ENCODE measurements at regions not wholly inside any gene's neighbourhood (a gene's known extent, or its start where the extent isn't known, plus 50 kb on each side); places are given as distances from the start of the nearest gene placed in this dataset.
A peak's percentile ranks its signal among the peaks of the same experiment; 100 is the strongest.

DNA sequence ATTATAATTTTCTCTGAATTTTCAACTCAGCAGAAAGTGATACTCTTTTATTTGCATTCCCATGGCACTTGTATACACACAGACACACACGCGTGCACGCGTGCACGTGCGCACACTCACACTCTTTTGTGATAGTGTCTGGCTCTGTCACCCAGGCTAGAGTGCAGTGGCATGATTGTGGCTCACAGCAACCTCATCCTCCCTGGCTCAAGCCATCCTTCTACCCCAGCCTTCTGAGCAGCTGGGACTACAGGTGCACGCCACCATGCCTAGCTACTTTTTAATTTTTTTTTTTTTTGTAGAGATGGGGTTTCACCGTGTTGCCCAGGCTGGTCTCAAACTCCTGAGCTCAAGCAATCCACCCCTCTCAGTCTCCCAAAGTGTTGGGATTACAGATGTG, 123.2 kb downstream of the MC4R start:
- TF ChIP-seq EZH2phosphoT487 (IDR thresholded peaks at IDR 0.05; ENCODE audit: borderline replicate concordance) = no peak
- TF ChIP-seq, protein P1, sequence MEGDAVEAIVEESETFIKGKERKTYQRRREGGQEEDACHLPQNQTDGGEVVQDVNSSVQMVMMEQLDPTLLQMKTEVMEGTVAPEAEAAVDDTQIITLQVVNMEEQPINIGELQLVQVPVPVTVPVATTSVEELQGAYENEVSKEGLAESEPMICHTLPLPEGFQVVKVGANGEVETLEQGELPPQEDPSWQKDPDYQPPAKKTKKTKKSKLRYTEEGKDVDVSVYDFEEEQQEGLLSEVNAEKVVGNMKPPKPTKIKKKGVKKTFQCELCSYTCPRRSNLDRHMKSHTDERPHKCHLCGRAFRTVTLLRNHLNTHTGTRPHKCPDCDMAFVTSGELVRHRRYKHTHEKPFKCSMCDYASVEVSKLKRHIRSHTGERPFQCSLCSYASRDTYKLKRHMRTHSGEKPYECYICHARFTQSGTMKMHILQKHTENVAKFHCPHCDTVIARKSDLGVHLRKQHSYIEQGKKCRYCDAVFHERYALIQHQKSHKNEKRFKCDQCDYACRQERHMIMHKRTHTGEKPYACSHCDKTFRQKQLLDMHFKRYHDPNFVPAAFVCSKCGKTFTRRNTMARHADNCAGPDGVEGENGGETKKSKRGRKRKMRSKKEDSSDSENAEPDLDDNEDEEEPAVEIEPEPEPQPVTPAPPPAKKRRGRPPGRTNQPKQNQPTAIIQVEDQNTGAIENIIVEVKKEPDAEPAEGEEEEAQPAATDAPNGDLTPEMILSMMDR (conservative IDR thresholded peaks at IDR 0.05; ENCODE audit: low read length) = no peak
- Histone ChIP-seq H2AFZ (ENCODE audit: low read length) (no peak overlapping the region), H3K9me2 (replicated peaks; ENCODE audit: low read depth, low read length) (no peaks in the 10 kb centered on the region), H4K20me1 (ENCODE audit: insufficient read depth, low read length, poor library complexity, severe bottlenecking) (no peaks in the 10 kb centered on the region), H3K9ac (ENCODE audit: low read depth, low read length, poor library complexity, severe bottlenecking) (no peak overlapping the region), H3K36me3 (ENCODE audit: insufficient read depth, low read length) (no peaks in the 10 kb centered on the region), H3K9me3 (ENCODE audit: insufficient read depth, low read depth, low read length) (no peaks in the 10 kb centered on the region), H3F3A (ENCODE audit: low read depth) (no peaks in the 10 kb centered on the region), H3K79me2 (ENCODE audit: insufficient read depth, low read length) (no peaks in the 10 kb centered on the region), H3K4me3 (ENCODE audit: low read length, poor library complexity, severe bottlenecking) (no peak overlapping the region), H3K4me1 (ENCODE audit: insufficient read depth, low read length, poor library complexity, severe bottlenecking) (peaks cover 29% of the 10 kb centered on the region), H3K4me2 (ENCODE audit: low read depth, low read length, poor library complexity, severe bottlenecking) (no peak overlapping the region), H3K27me3 (ENCODE audit: insufficient read depth, low read length, poor library complexity, severe bottlenecking) (no peaks in the 10 kb centered on the region)

DNA sequence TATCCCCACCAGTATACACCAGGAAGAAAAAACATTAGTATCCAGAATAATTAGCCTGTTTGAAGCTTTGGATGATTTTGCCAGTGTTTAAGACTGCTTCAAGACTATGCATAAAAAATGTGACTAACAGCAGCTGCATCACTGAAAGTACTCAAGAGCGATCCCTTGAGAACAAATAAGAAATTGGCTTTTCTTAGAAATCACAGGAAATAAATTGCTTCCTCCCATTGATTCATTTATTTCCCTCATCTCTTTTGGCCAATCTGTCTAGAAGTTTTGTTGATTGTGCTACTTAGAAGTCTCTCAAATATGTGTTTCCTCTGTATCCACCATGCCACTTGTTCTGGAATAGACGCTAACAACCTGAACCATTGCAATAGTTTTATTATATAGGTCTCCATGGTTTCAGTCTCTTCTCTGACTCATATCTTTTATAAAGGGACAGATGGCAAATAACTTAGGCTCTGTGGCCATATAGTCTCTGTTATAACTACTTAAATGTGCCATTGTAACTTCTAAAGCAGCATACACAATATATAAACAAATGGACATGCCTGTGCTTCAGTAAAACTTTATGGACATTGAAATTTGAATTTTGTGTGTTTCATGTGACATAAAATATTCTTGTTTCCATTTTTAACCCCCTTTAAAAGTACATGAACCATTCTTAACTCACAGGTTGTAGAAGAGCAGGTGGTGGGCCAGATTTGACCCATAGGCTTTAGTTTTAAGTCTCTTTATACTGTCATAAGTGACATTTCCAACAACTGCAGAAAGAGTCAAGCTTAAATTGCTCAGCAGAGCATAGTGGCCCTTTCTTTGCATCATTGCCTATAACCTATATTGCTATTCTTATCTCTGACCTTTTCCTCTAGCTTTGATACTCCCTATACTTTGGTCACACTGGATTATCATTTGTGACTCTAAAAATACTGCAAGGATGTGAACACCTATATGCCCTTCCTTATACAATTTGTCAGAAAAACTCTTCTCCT, 123.9 kb downstream of the MC4R start:
- no peak overlapping the region for H3K9ac ChIP-seq (ENCODE audit: low read depth, low read length, poor library complexity, severe bottlenecking)
- no peak overlapping the region for H2AFZ ChIP-seq (ENCODE audit: low read length)
- no peaks in the 10 kb centered on the region for H3F3A ChIP-seq (ENCODE audit: low read depth)
- no peak overlapping the region for H3K4me3 ChIP-seq (ENCODE audit: low read length, poor library complexity, severe bottlenecking)
- no peak overlapping the region for H3K4me2 ChIP-seq (ENCODE audit: low read depth, low read length, poor library complexity, severe bottlenecking)
- no peaks in the 10 kb centered on the region for H4K20me1 ChIP-seq (ENCODE audit: insufficient read depth, low read length, poor library complexity, severe bottlenecking)
- no peaks in the 10 kb centered on the region for H3K27me3 ChIP-seq (ENCODE audit: insufficient read depth, low read length, poor library complexity, severe bottlenecking)
- no peaks in the 10 kb centered on the region for H3K9me3 ChIP-seq (ENCODE audit: insufficient read depth, low read depth, low read length)
- H3K79me2 ChIP-seq (ENCODE audit: insufficient read depth, low read length) = no peaks in the 10 kb centered on the region
- no peaks in the 10 kb centered on the region for H3K36me3 ChIP-seq (ENCODE audit: insufficient read depth, low read length)
- TF ChIP-seq EZH2phosphoT487 (IDR thresholded peaks at IDR 0.05; ENCODE audit: borderline replicate concordance) = no peak
- TF ChIP-seq, protein P1 (conservative IDR thresholded peaks at IDR 0.05; ENCODE audit: low read length) = no peak
- H3K4me1 ChIP-seq (ENCODE audit: insufficient read depth, low read length, poor library complexity, severe bottlenecking) = peaks cover 29% of the 10 kb centered on the region
- H3K9me2 ChIP-seq (replicated peaks; ENCODE audit: low read depth, low read length) = no peaks in the 10 kb centered on the region

- Histone ChIP-seq H3K9me3 (ENCODE audit: insufficient read depth, low read depth, low read length) (no peaks in the 10 kb centered on the region), H3K27me3 (ENCODE audit: insufficient read depth, low read length, poor library complexity, severe bottlenecking) (no peaks in the 10 kb centered on the region), H3F3A (ENCODE audit: low read depth) (no peaks in the 10 kb centered on the region), H3K4me2 (ENCODE audit: low read depth, low read length, poor library complexity, severe bottlenecking) (peak overlapping the region; percentile 58), H3K79me2 (ENCODE audit: insufficient read depth, low read length) (no peaks in the 10 kb centered on the region), H3K9ac (ENCODE audit: low read depth, low read length, poor library complexity, severe bottlenecking) (no peak overlapping the region), H3K36me3 (ENCODE audit: insufficient read depth, low read length) (no peaks in the 10 kb centered on the region), H3K4me3 (ENCODE audit: low read length, poor library complexity, severe bottlenecking) (no peak overlapping the region), H4K20me1 (ENCODE audit: insufficient read depth, low read length, poor library complexity, severe bottlenecking) (no peaks in the 10 kb centered on the region), H2AFZ (ENCODE audit: low read length) (no peak overlapping the region), H3K4me1 (ENCODE audit: insufficient read depth, low read length, poor library complexity, severe bottlenecking) (peaks cover 29% of the 10 kb centered on the region), H3K9me2 (replicated peaks; ENCODE audit: low read depth, low read length) (no peaks in the 10 kb centered on the region)
- TF ChIP-seq, protein P1 (conservative IDR thresholded peaks at IDR 0.05; ENCODE audit: low read length) = no peak
- TF ChIP-seq EZH2phosphoT487 (IDR thresholded peaks at IDR 0.05; ENCODE audit: borderline replicate concordance) = no peak
Observed at GRCh38 chr18:60247103-60247502, 125.5 kb downstream of the MC4R start.

Measured in Loucy (cell line).